BE2C (cell line): ENCODE measurements at regions not wholly inside any gene's neighbourhood (a gene's known extent, or its start where the extent isn't known, plus 50 kb on each side); places are given as distances from the start of the nearest gene placed in this dataset.
"Not testable (repeated sequence)": the region's sequence is repeated elsewhere in the genome, so short reads cannot be mapped to it uniquely, and the experiment has no call there.

Source experiments
- DNase-seq: peaks from one replicate; pipeline ENCODE4 v3.0.0-alpha.2; 2020
- H3K27me3 ChIP-seq: fragments of 250-450 bp; sonication (Bioruptor Pico); 2 replicates; pipeline ENCODE4 v1.5.1; 2020; ENCODE audit warnings: mild to moderate bottlenecking
- H3K36me3 ChIP-seq: fragments of 250-450 bp; sonication (Bioruptor Pico); 2 replicates; pipeline ENCODE4 v1.5.1; 2020; ENCODE audit warnings: mild to moderate bottlenecking
- H3K4me1 ChIP-seq: fragments of 250-450 bp; sonication (Bioruptor Pico); 2 replicates; pipeline ENCODE4 v1.5.1; 2020
- H3K4me3 ChIP-seq: 2 replicates; pipeline ENCODE4 v1.5.1; 2011; ENCODE audit warnings: low read depth, low read length
- H3K9me3 ChIP-seq: fragments of 250-450 bp; sonication (Bioruptor Pico); 2 replicates; pipeline ENCODE4 v1.5.1; 2020
- CTCF ChIP-seq: IDR thresholded peaks from 2 replicates; pipeline ENCODE4 v1.5.1; 2012; ENCODE audit warnings: mild to moderate bottlenecking, low read depth, low read length

GRCh38 chr14:25464078-25464477 is 414.1 kb upstream of the STXBP6 start:
- Histone ChIP-seq H3K36me3 (no peaks in the 10 kb centered on the region), H3K9me3 (no peaks in the 10 kb centered on the region), H3K4me1 (no peaks in the 10 kb centered on the region), H3K27me3 (no peaks in the 10 kb centered on the region), H3K4me3 (no peak overlapping the region)
- DNase-seq, result no peak
- no peak for TF ChIP-seq CTCF

- TF ChIP-seq CTCF, result no peak
- H3K4me3 ChIP-seq, result no peak overlapping the region
Measured at GRCh38 chr14:25463480-25463879, 413.5 kb upstream of the STXBP6 start.

GRCh38 chr14:25461780-25462179 is 411.8 kb upstream of the STXBP6 start:
- DNase-seq, result no peak
- Histone ChIP-seq H3K4me3 (no peak overlapping the region), H3K36me3 (no peaks in the 10 kb centered on the region), H3K4me1 (no peaks in the 10 kb centered on the region), H3K27me3 (no peaks in the 10 kb centered on the region), H3K9me3 (no peaks in the 10 kb centered on the region)
- TF ChIP-seq CTCF, result no peak

More at GRCh38 chr14:25463480-25463879, 413.5 kb upstream of the STXBP6 start:
- DNase-seq, result no peak
- H3K9me3 ChIP-seq, result no peaks in the 10 kb centered on the region
- no peaks in the 10 kb centered on the region for H3K27me3 ChIP-seq
- no peaks in the 10 kb centered on the region for H3K4me1 ChIP-seq
- no peaks in the 10 kb centered on the region for H3K36me3 ChIP-seq

- Histone ChIP-seq H3K4me1 (no peaks in the 10 kb centered on the region), H3K4me3 (no peak overlapping the region), H3K36me3 (no peaks in the 10 kb centered on the region), H3K27me3 (no peaks in the 10 kb centered on the region), H3K9me3 (no peaks in the 10 kb centered on the region)
- DNase-seq, result no peak
- no peak for TF ChIP-seq CTCF
Measured at GRCh38 chr14:25444381-25444780, 394.4 kb upstream of the STXBP6 start.

- not testable (repeated sequence) for H3K36me3 ChIP-seq, H3K4me1 ChIP-seq, H3K9me3 ChIP-seq, DNase-seq, H3K27me3 ChIP-seq, H3K4me3 ChIP-seq
Measured at GRCh38 chr14:25440382-25440781, 390.4 kb upstream of the STXBP6 start.

- Histone ChIP-seq H3K9me3 (no peaks in the 10 kb centered on the region), H3K27me3 (no peaks in the 10 kb centered on the region), H3K4me3 (no peak overlapping the region), H3K36me3 (no peaks in the 10 kb centered on the region), H3K4me1 (no peaks in the 10 kb centered on the region)
- TF ChIP-seq CTCF, result no peak
- no peak for DNase-seq
Measured at GRCh38 chr14:25436906-25437305, 387.0 kb upstream of the STXBP6 start.

- no peak for TF ChIP-seq CTCF
- Histone ChIP-seq H3K27me3 (no peaks in the 10 kb centered on the region), H3K9me3 (no peaks in the 10 kb centered on the region), H3K4me3 (no peak overlapping the region), H3K4me1 (no peaks in the 10 kb centered on the region), H3K36me3 (no peaks in the 10 kb centered on the region)
- DNase-seq, result no peak
Measured at GRCh38 chr14:25436288-25436875, 386.4 kb upstream of the STXBP6 start.
